Left colon (tissue), 2 donors: ENCODE measurements at regions not wholly inside any gene's neighbourhood (a gene's known extent, or its start where the extent isn't known, plus 50 kb on each side); places are given as distances from the start of the nearest gene placed in this dataset.

ENCODE experiments used
- ATAC-seq: fragments of 200-7000 bp; cut with Tn5 transposase; one replicate; pipeline ENCODE4 v1.9.1; 2020; ENCODE audit warnings: mild to moderate bottlenecking, moderate library complexity
- DNase-seq, 2 donors: peaks; one replicate each; pipeline ENCODE4 v3.0.0-alpha.2; 2020
- intact Hi-C, 2 donors: fragments of 100-400 bp; cut with DNase I in 1 of 2; cut with micrococcal nuclease in 1 of 2; formaldehyde crosslinking; loops; one replicate each; pipeline versions ENCODE4 v1.11.2 to v1.14.0; 2022; cut with DNase I, micrococcal nuclease
- donor health status: DM: no; HTN: no; CAD: no.
- donor health status: DM: yes; HTN: yes; CAD: no.

GRCh38 chr2:19736191-19736831, 165.5 kb downstream of the TTC32 start:
- no peak for DNase-seq
- ATAC-seq: no peak
- intact Hi-C loops: no loop called here

- intact Hi-C loops: no loop called here
- no peak for ATAC-seq
- no peak for DNase-seq
Measured at GRCh38 chr2:19733951-19734425, 167.8 kb downstream of the TTC32 start.

GRCh38 chr2:19733390-19733789, 168.4 kb downstream of the TTC32 start:
- ATAC-seq: no peak
- intact Hi-C loops: no loop called here

GRCh38 chr2:19732255-19732654, 169.5 kb downstream of the TTC32 start:
- DNase-seq (no peak), ATAC-seq (no peak)
- intact Hi-C loops: no loop called here

More at GRCh38 chr2:19733390-19733789, 168.4 kb downstream of the TTC32 start:
- no peak for DNase-seq

- ATAC-seq: no peak
Measured at GRCh38 chr2:19731515-19731914, 170.3 kb downstream of the TTC32 start.

GRCh38 chr2:19731037-19731436, 170.7 kb downstream of the TTC32 start:
- no peak for ATAC-seq
- intact Hi-C loops: no loop called here
- no peak for DNase-seq

More at GRCh38 chr2:19731515-19731914, 170.3 kb downstream of the TTC32 start:
- DNase-seq: no peak
- intact Hi-C loops: no loop called here

GRCh38 chr2:19728125-19728524, 173.7 kb downstream of the TTC32 start:
- intact Hi-C loops: no loop called here
- no peak for DNase-seq
- ATAC-seq: no peak

GRCh38 chr2:19725392-19725791, 176.4 kb downstream of the TTC32 start:
- DNase-seq (no peak), ATAC-seq (no peak)
- intact Hi-C loops: no loop called here

GRCh38 chr2:19723021-19723420, 178.8 kb downstream of the TTC32 start:
- ATAC-seq (no peak), DNase-seq (no peak)
- intact Hi-C loops: no loop called here

GRCh38 chr2:19722531-19722971, 179.2 kb downstream of the TTC32 start:
- DNase-seq (no peak), ATAC-seq (no peak)
- intact Hi-C loops: no loop called here

GRCh38 chr2:19720306-19720705, 181.5 kb downstream of the TTC32 start:
- intact Hi-C loops: no loop called here
- ATAC-seq (no peak), DNase-seq (no peak)

GRCh38 chr2:19719540-19719939, 182.2 kb downstream of the TTC32 start:
- ATAC-seq: no peak
- intact Hi-C loops: no loop called here
- DNase-seq: no peak

- no peak for DNase-seq
- ATAC-seq: no peak
- intact Hi-C loops: no loop called here
Measured at GRCh38 chr2:19717446-19717845, 184.3 kb downstream of the TTC32 start.

- intact Hi-C loops: no loop called here
- ATAC-seq (no peak), DNase-seq (no peak)
Measured at GRCh38 chr2:19714926-19715325, 186.9 kb downstream of the TTC32 start.

- DNase-seq (no peak), ATAC-seq (no peak)
- intact Hi-C loops: no loop called here
Measured at GRCh38 chr2:19712850-19713249, 188.9 kb downstream of the TTC32 start.

- intact Hi-C loops: no loop called here
- DNase-seq (peak in 1 of 2 donors; percentile 19), ATAC-seq (no peak)
Measured at GRCh38 chr2:19711470-19712372, 190.1 kb downstream of the TTC32 start.

GRCh38 chr2:19710230-19710629, 191.6 kb downstream of the TTC32 start:
- DNase-seq: no peak
- intact Hi-C loops: no loop called here
- no peak for ATAC-seq

GRCh38 chr2:19709553-19709952, 192.2 kb downstream of the TTC32 start:
- no peak for DNase-seq
- intact Hi-C loops: no loop called here
- ATAC-seq: no peak

GRCh38 chr2:19708776-19709175, 193.0 kb downstream of the TTC32 start:
- intact Hi-C loops: no loop called here
- ATAC-seq (no peak), DNase-seq (no peak)

GRCh38 chr2:19706332-19706731, 195.5 kb downstream of the TTC32 start:
- peak; percentile 82 for ATAC-seq
- intact Hi-C loops: no loop called here
- no peak for DNase-seq
